ENCODE measurements at regions not wholly inside any gene's neighbourhood (a gene's known extent, or its start where the extent isn't known, plus 50 kb on each side); places are given as distances from the start of the nearest gene placed in this dataset.

- POLR2A ChIA-PET = no interaction called here
- H3K4me1 ChIP-seq (ENCODE audit: control insufficient read depth, extremely low read depth, insufficient read depth, low read length) = peaks cover 14% of the 10 kb centered on the region
- H3K4me3 ChIP-seq (replicated peaks in 1 of 3; ENCODE audit: insufficient read depth in 1 of 3, low read depth in 1 of 3, low read length in 3 of 3) = no peak overlapping the region
- TF ChIP-seq POLR2AphosphoS5 (IDR thresholded peaks at IDR 0.05; ENCODE audit: insufficient read depth, low read depth, low read length) (no peak), FOS (IDR thresholded peaks at IDR 0.05; ENCODE audit: borderline replicate concordance, insufficient read depth, low read length) (no peak), GATA2 (IDR thresholded peaks at IDR 0.05; ENCODE audit: insufficient read depth, insufficient read length, low read depth, low read length) (no peak), JUN (IDR thresholded peaks at IDR 0.05; ENCODE audit: borderline replicate concordance, insufficient read depth, insufficient read length, low read depth) (no peak), CTCF (IDR thresholded peaks at IDR 0.05; ENCODE audit: extremely low read depth in 1 of 2, insufficient read depth in 1 of 2, low read depth in 1 of 2, low read length in 2 of 2) (no peak), POLR2A (IDR thresholded peaks at IDR 0.05; ENCODE audit: low read depth, low read length) (no peak), MYC (IDR thresholded peaks at IDR 0.05; ENCODE audit: low read depth, low read length) (no peak), EZH2 (IDR thresholded peaks at IDR 0.05; ENCODE audit: borderline replicate concordance, low read depth, low read length, severe bottlenecking) (no peak)
- TF ChIP-seq, protein P1, sequence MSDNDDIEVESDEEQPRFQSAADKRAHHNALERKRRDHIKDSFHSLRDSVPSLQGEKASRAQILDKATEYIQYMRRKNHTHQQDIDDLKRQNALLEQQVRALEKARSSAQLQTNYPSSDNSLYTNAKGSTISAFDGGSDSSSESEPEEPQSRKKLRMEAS (IDR thresholded peaks at IDR 0.05; ENCODE audit: insufficient read depth, insufficient read length) = no peak
- no peak for FAIRE-seq
- no peaks in the 10 kb centered on the region for H3K79me2 ChIP-seq (ENCODE audit: control insufficient read depth, insufficient read depth, low read length)
- no peaks in the 10 kb centered on the region for H3K9me3 ChIP-seq (replicated peaks; ENCODE audit: control insufficient read depth, insufficient read depth, low read length)
- H4K20me1 ChIP-seq (replicated peaks; ENCODE audit: control insufficient read depth, extremely low read depth, insufficient read depth, low read length) = no peaks in the 10 kb centered on the region
- peak overlapping the region; percentile 88 for H3K27ac ChIP-seq (ENCODE audit: insufficient read depth, low read depth, low read length)
- dilution Hi-C loops (cut with MboI; ENCODE audit: extremely low pct_ligation_motif_present, low sequenced_read_pairs) (no loop called here), intact Hi-C loops (cut with micrococcal nuclease) (loop anchor here (2.0 to 5.0 kb wide), 2 partner anchors 38 to 223 kb away; no protein-coding TSS in a partner anchor)
- peak overlapping the region; percentile 32 for H3K4me2 ChIP-seq (ENCODE audit: insufficient read depth, low read length)
- H3K9me1 ChIP-seq (replicated peaks; ENCODE audit: control insufficient read depth, extremely low read depth, insufficient read depth, low read length) = no peaks in the 10 kb centered on the region
- BruUV-seq (replicated peaks) = TSS peak; percentile 97
- peak overlapping the region; percentile 66 for H3K9ac ChIP-seq (replicated peaks; ENCODE audit: extremely low read depth, insufficient read depth, low read length)
- H2AFZ ChIP-seq (ENCODE audit: low read depth, low read length) = peak overlapping the region; percentile 69
- H3K27me3 ChIP-seq (ENCODE audit: control insufficient read depth in 2 of 2, insufficient read depth in 2 of 2, low read length in 2 of 2) = no peaks in the 10 kb centered on the region
- DNase-seq (ENCODE audit: low read depth, low spot score) = no peak
- CTCF ChIA-PET = interaction anchor here (1.0 to 2.0 kb wide), 9 partner anchors 9 to 105 kb away, joined by 3 to 6 read pairs (median 4); no protein-coding TSS in a partner anchor
- H3K36me3 ChIP-seq (ENCODE audit: control insufficient read depth in 2 of 2, extremely low read depth in 1 of 2, insufficient read depth in 2 of 2, low read length in 2 of 2) = no peaks in the 10 kb centered on the region
Observed at GRCh38 chr6:4359108-4359730, 223.8 kb upstream of the ECI2 start.
